Esophagus muscularis mucosa (tissue), 4 donors: ENCODE measurements at regions not wholly inside any gene's neighbourhood (a gene's known extent, or its start where the extent isn't known, plus 50 kb on each side); places are given as distances from the start of the nearest gene placed in this dataset.

Experiments used
- DNase-seq: peaks from one replicate; pipeline ENCODE4 v3.0.0-alpha.2; 2017; ENCODE audit errors: extremely low spot score
- H3K27ac ChIP-seq, 4 donors: fragments of 200-600 bp; sonication (generic); replicated peaks in 1 of 4; 1 replicate in 3 of 4; 2 replicates in 1 of 4; pipeline ENCODE4 v1.5.1; 2016 to 2019; ENCODE audit warnings: mild to moderate bottlenecking in 1 of 4
- H3K27me3 ChIP-seq, 4 donors: fragments of 200-600 bp; sonication (generic); one replicate each; pipeline versions ENCODE4 v1.5.1 to v1.6.0; 2016 to 2019
- H3K36me3 ChIP-seq, 4 donors: fragments of 200-600 bp; sonication (generic); one replicate each; pipeline ENCODE4 v1.5.1; 2016 to 2019
- H3K4me1 ChIP-seq, 4 donors: fragments of 200-600 bp; sonication (generic); one replicate each; pipeline ENCODE4 v1.5.1; 2016 to 2019
- H3K4me3 ChIP-seq, 4 donors: fragments of 200-600 bp; sonication (generic); 1 replicate in 2 of 4; 2 replicates in 2 of 4; pipeline ENCODE4 v1.5.1; 2016 to 2019; ENCODE audit warnings: mild to moderate bottlenecking in 4 of 4, moderate library complexity in 1 of 4
- H3K9me3 ChIP-seq, 4 donors: fragments of 200-600 bp; sonication (generic); 1 replicate in 3 of 4; 2 replicates in 1 of 4; pipeline ENCODE4 v1.5.1; 2016 to 2019
- CTCF ChIP-seq, 3 experiments: fragments of 200-600 bp in 2 of 3; fragments of 450-650 bp in 1 of 3; sonication (generic) in 2 of 3; IDR thresholded peaks; one replicate each; pipeline ENCODE4 v1.5.1; 2017 to 2019; ENCODE audit warnings: antibody characterized with exemption in 3 of 3, mild to moderate bottlenecking in 2 of 3, moderate library complexity in 1 of 3
- EP300 ChIP-seq: sonication (generic); formaldehyde crosslinking; IDR thresholded peaks from one replicate; pipeline ENCODE4 v1.6.1; 2017; ENCODE audit warnings: antibody characterized with exemption
- POLR2A ChIP-seq: fragments of 450-650 bp; IDR thresholded peaks from one replicate; pipeline ENCODE4 v1.6.1; 2017; ENCODE audit warnings: antibody characterized with exemption, moderate library complexity, mild to moderate bottlenecking, low read depth
- POLR2AphosphoS5 ChIP-seq, 2 donors: sonication (generic); formaldehyde crosslinking; IDR thresholded peaks; one replicate each; pipeline ENCODE4 v1.6.1; 2017; ENCODE audit warnings: antibody characterized with exemption in 2 of 2
- WGBS: methylation state at CpG from one replicate; pipeline ENCODE4 v1.1.5; 2018; 5-methylcytosine and 5-hydroxymethylcytosine counted together
- intact Hi-C: fragments of 100-400 bp; cut with DNase I; formaldehyde crosslinking; loops from one replicate; pipeline ENCODE4 v1.15.1; 2023

DNA sequence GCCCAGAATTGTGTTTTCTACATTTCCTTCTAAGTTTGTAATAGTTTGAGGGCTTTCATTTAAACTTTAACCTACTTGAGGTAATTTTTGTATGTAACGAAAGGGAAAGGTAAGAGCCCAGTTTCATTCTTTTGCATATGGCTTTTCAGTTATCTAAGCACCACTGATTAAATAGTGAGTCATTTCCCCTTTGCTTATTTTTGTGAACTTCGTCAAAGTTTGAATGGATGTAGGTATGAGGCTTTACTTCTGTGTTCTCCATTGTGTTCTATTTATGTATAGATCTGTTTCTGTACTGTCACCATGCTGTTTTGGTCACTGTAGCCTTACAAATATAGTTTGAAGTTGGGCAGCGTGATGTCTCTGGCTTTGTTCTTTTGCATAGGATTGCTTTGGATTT lies 944.8 kb upstream of the CNTNAP5 start:
- no peaks in the 10 kb centered on the region for H3K27me3 ChIP-seq
- TF ChIP-seq POLR2A (no peak), EP300 (no peak), POLR2AphosphoS5 (IDR thresholded peaks at IDR 0.05) (no peak), CTCF (IDR thresholded peaks at IDR 0.05) (no peak)
- no peaks in the 10 kb centered on the region for H3K36me3 ChIP-seq
- no peak overlapping the region for H3K27ac ChIP-seq
- H3K4me1 ChIP-seq: no peaks in the 10 kb centered on the region
- no peaks in the 10 kb centered on the region for H3K9me3 ChIP-seq
- no peak overlapping the region for H3K4me3 ChIP-seq
- no peak for DNase-seq
- 76% methylated on average over 3 of the region's 3 CpGs for WGBS
- intact Hi-C loops: no loop called here

DNA sequence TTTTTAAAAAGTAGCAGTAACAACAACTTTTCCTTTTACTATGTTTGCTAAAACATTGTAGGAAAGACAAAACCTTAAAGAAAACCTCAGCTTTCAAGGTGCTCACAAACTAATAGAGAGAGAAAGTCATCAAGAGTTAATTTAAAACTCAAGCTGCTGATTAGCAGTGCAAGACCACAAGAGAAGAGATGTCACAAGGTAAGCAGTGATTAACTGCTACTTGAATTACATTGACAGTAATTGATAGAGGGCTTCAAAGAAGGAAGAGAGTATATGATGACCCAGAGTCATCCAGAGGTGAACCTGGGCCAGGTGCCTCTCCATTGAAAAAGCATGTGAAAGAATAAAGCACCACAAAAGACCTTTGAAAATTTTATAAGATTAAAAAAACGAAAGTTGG lies 939.6 kb upstream of the CNTNAP5 start:
- no peaks in the 10 kb centered on the region for H3K36me3 ChIP-seq
- no peak for DNase-seq
- no peaks in the 10 kb centered on the region for H3K4me1 ChIP-seq
- H3K27me3 ChIP-seq: no peaks in the 10 kb centered on the region
- no peak overlapping the region for H3K4me3 ChIP-seq
- intact Hi-C loops: no loop called here
- TF ChIP-seq POLR2AphosphoS5 (IDR thresholded peaks at IDR 0.05): no peak
- 67% methylated on average over 1 of the region's 1 CpG for WGBS
- H3K27ac ChIP-seq: no peak overlapping the region
- no peaks in the 10 kb centered on the region for H3K9me3 ChIP-seq

- Histone ChIP-seq H3K27ac (no peak overlapping the region), H3K9me3 (no peaks in the 10 kb centered on the region), H3K36me3 (no peaks in the 10 kb centered on the region), H3K4me3 (no peak overlapping the region), H3K27me3 (no peaks in the 10 kb centered on the region), H3K4me1 (no peaks in the 10 kb centered on the region)
- DNase-seq: no peak
- TF ChIP-seq POLR2A: no peak
- TF ChIP-seq EP300: no peak
- no peak for TF ChIP-seq POLR2AphosphoS5 (IDR thresholded peaks at IDR 0.05)
- TF ChIP-seq CTCF (IDR thresholded peaks at IDR 0.05): no peak
- 51% methylated on average over 6 of the region's 6 CpGs for WGBS
- intact Hi-C loops: no loop called here
Measured at GRCh38 chr2:123086613-123087385, 938.3 kb upstream of the CNTNAP5 start.

DNA sequence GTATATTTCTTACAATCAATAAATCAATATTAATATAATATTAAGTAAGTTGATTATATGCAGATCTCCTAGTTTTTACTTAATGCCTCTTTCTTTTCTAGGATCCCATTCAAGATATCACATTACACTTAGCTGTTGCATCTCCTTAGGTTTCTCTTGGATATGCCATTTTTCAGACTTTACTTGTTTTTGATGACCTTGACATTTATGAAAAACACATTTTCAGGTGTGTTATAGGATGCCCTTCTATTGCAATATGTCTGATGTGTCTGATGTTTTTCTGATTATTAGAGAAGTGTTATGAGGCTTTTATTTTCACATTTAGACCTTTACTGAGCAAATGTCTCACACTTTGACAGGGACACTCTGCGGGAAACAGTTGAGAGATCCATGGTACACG lies 933.6 kb upstream of the CNTNAP5 start:
- no peak for DNase-seq
- Histone ChIP-seq H3K27ac (no peak overlapping the region), H3K9me3 (no peaks in the 10 kb centered on the region), H3K4me3 (no peak overlapping the region), H3K27me3 (no peaks in the 10 kb centered on the region), H3K4me1 (no peaks in the 10 kb centered on the region), H3K36me3 (no peaks in the 10 kb centered on the region)
- intact Hi-C loops: no loop called here
- 91% methylated on average over 2 of the region's 2 CpGs for WGBS
- TF ChIP-seq CTCF (IDR thresholded peaks at IDR 0.05) (no peak), EP300 (no peak), POLR2A (no peak), POLR2AphosphoS5 (IDR thresholded peaks at IDR 0.05) (no peak)

DNA sequence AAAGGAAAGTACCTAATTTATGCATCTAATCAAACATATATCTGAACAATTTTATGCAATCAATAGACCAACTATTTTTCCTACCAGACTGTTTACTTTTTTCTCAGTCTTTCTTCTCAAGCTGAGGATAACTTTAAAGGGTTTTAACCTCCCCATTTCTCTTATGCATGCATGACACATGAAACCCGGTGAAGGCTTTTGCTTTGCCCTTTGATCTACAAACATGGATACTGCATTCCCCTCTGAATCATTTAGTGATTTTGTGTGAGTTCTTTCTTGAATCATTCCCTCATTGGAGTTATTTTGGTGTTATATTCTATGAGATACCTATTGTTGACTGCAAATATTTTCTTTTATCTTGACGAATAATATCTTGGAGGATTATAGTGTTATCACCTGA lies 931.9 kb upstream of the CNTNAP5 start:
- H3K27me3 ChIP-seq: no peaks in the 10 kb centered on the region
- H3K9me3 ChIP-seq: no peaks in the 10 kb centered on the region
- H3K4me3 ChIP-seq: no peak overlapping the region
- H3K4me1 ChIP-seq: no peaks in the 10 kb centered on the region
- intact Hi-C loops: no loop called here
- H3K36me3 ChIP-seq: no peaks in the 10 kb centered on the region
- no peak overlapping the region for H3K27ac ChIP-seq
- TF ChIP-seq CTCF (IDR thresholded peaks at IDR 0.05): no peak
- 66% methylated on average over 2 of the region's 2 CpGs for WGBS
- DNase-seq: no peak
